H1 (cell line): ENCODE measurements at regions not wholly inside any gene's neighbourhood (a gene's known extent, or its start where the extent isn't known, plus 50 kb on each side); places are given as distances from the start of the nearest gene placed in this dataset.

ENCODE experiments used
- CTCF ChIA-PET: fragments of 300-600 bp; sonication (Branson Sonifier 250); formaldehyde crosslinking; loops from one replicate; lab custom pipeline; 2021; ENCODE audit not compliant: partially characterized antibody; lab: Charles Lee
- POLR2A ChIA-PET: fragments of 300-600 bp; sonication (Branson Sonifier 250); formaldehyde crosslinking; loops from one replicate; lab custom pipeline; 2021; ENCODE audit warnings: inconsistent platforms; ENCODE audit not compliant: partially characterized antibody; lab: Charles Lee
- DNase-seq, 2 experiments: peaks; one replicate each; pipeline versions ENCODE4 v3.0.0 to v3.0.0-alpha.2; 2010 to 2022; ENCODE audit warnings: low spot score in 2 of 2, low read depth in 1 of 2, mixed read lengths in 1 of 2
- FAIRE-seq: peaks from 2 replicates; lab custom pipeline; 2011; peaks lifted over from hg19 to GRCh38; lab: Jason Lieb, UNC
- H2AFZ ChIP-seq: 2 replicates; pipeline ENCODE4 v1.8.1; 2012; ENCODE audit warnings: low read length, inconsistent platforms
- H2AK5ac ChIP-seq: 2 replicates; pipeline ENCODE4 v1.6.1; 2013; ENCODE audit warnings: low read depth, low read length
- H2BK120ac ChIP-seq: replicated peaks from 2 replicates; pipeline ENCODE3; 2013; ENCODE audit warnings: low read depth, low read length, inconsistent platforms
- H2BK12ac ChIP-seq: 2 replicates; pipeline ENCODE4 v1.6.1; 2013; ENCODE audit warnings: low read depth, low read length
- H2BK15ac ChIP-seq: 2 replicates; pipeline ENCODE4 v1.6.1; 2013; ENCODE audit warnings: low read length
- H2BK20ac ChIP-seq: 2 replicates; pipeline ENCODE4 v1.6.1; 2013; ENCODE audit warnings: low read length
- H2BK5ac ChIP-seq: 2 replicates; pipeline ENCODE4 v1.6.1; 2013; ENCODE audit warnings: low read depth, low read length
- H3K14ac ChIP-seq: 2 replicates; pipeline ENCODE4 v1.6.1; 2013; ENCODE audit warnings: inconsistent platforms; ENCODE audit not compliant: insufficient read length
- H3K18ac ChIP-seq: 2 replicates; pipeline ENCODE4 v1.6.1; 2013; ENCODE audit warnings: low read length; ENCODE audit errors: extremely low read depth
- H3K23ac ChIP-seq: 2 replicates; pipeline ENCODE4 v1.6.1; 2013; ENCODE audit warnings: inconsistent platforms; ENCODE audit not compliant: insufficient read length
- H3K23me2 ChIP-seq: 2 replicates; pipeline ENCODE4 v1.6.1; 2013; ENCODE audit warnings: low read depth, low read length
- H3K27ac ChIP-seq: 2 replicates; pipeline ENCODE4 v1.6.1; 2011; ENCODE audit warnings: low read depth, low read length, inconsistent platforms
- H3K27me3 ChIP-seq, 4 experiments: replicated peaks in 1 of 4; 1 replicate in 1 of 4; 2 replicates in 3 of 4; pipeline versions ENCODE4 v1.6.1 to v1.8.1; 2011 to 2013; ENCODE audit warnings: low read length in 3 of 4, mild to moderate bottlenecking in 3 of 4, inconsistent platforms in 2 of 4, mixed read lengths in 2 of 4, moderate library complexity in 1 of 4; ENCODE audit not compliant: control insufficient read depth in 3 of 4, insufficient read depth in 3 of 4; ENCODE audit errors: extremely low read depth in 1 of 4
- H3K36me3 ChIP-seq, 4 experiments: 2 replicates each; pipeline versions ENCODE4 v1.6.1 to v1.8.1; 2011 to 2013; ENCODE audit warnings: mild to moderate bottlenecking in 4 of 4, low read length in 3 of 4, moderate library complexity in 2 of 4, control low read depth in 1 of 4, inconsistent platforms in 1 of 4; ENCODE audit not compliant: insufficient read depth in 4 of 4, control insufficient read depth in 2 of 4
- H3K4ac ChIP-seq: replicated peaks from 2 replicates; pipeline ENCODE3; 2013; ENCODE audit warnings: low read length, low read depth, mixed read lengths, inconsistent platforms; ENCODE audit not compliant: insufficient read length
- H3K4me1 ChIP-seq, 4 experiments: replicated peaks in 1 of 4; 1 replicate in 1 of 4; 2 replicates in 3 of 4; pipeline versions ENCODE4 v1.6.1 to v1.8.1; 2011 to 2013; ENCODE audit warnings: low read length in 3 of 4, inconsistent platforms in 2 of 4, mixed read lengths in 1 of 4; ENCODE audit not compliant: insufficient read depth in 4 of 4, control insufficient read depth in 3 of 4
- H3K4me2 ChIP-seq, 2 experiments: 2 replicates each; pipeline versions ENCODE4 v1.6.1 to v1.8.1; 2011 to 2013; ENCODE audit warnings: low read depth in 2 of 2, low read length in 2 of 2, control low read depth in 1 of 2, inconsistent platforms in 1 of 2, mild to moderate bottlenecking in 1 of 2; ENCODE audit not compliant: insufficient read depth in 1 of 2
- H3K4me3 ChIP-seq, 4 experiments: fragments of 200-600, 300-600 bp in 1 of 4; sonication (generic), shearing (Covaris generic), sonication (Bioruptor Twin) in 1 of 4; 2 replicates each; pipeline versions ENCODE4 v1.5.1 to v1.8.1; 2011 to 2016; ENCODE audit warnings: low read length in 4 of 4, low read depth in 3 of 4, control low read depth in 2 of 4, inconsistent platforms in 2 of 4, mild to moderate bottlenecking in 2 of 4, mixed read lengths in 1 of 4, moderate library complexity in 1 of 4; ENCODE audit not compliant: insufficient read depth in 2 of 4; ENCODE audit errors: extremely low read depth in 1 of 4
- H3K56ac ChIP-seq: replicated peaks from 2 replicates; pipeline ENCODE3; 2013; ENCODE audit warnings: low read depth, mild to moderate bottlenecking, mixed read lengths, low read length, inconsistent platforms; ENCODE audit not compliant: insufficient read length
- H3K79me1 ChIP-seq: 2 replicates; pipeline ENCODE4 v1.6.1; 2013; ENCODE audit warnings: low read depth, low read length, control low read depth
- H3K79me2 ChIP-seq, 2 experiments: 2 replicates each; pipeline versions ENCODE4 v1.6.1 to v1.8.1; 2012 to 2013; ENCODE audit warnings: low read length in 2 of 2, mild to moderate bottlenecking in 2 of 2, inconsistent platforms in 1 of 2; ENCODE audit not compliant: insufficient read depth in 2 of 2, control insufficient read depth in 1 of 2
- H3K9ac ChIP-seq, 4 experiments: replicated peaks in 1 of 4; 1 replicate in 1 of 4; 2 replicates in 3 of 4; pipeline versions ENCODE4 v1.6.1 to v1.8.1; 2011 to 2013; ENCODE audit warnings: low read depth in 3 of 4, low read length in 3 of 4, control low read depth in 2 of 4, mild to moderate bottlenecking in 2 of 4, moderate library complexity in 2 of 4, inconsistent platforms in 1 of 4; ENCODE audit errors: extremely low read depth in 1 of 4
- H3K9me3 ChIP-seq, 2 experiments: 2 replicates each; pipeline versions ENCODE4 v1.6.1 to v1.8.1; 2012 to 2013; ENCODE audit warnings: mild to moderate bottlenecking in 2 of 2, moderate library complexity in 2 of 2, control low read depth in 1 of 2, inconsistent platforms in 1 of 2, low read depth in 1 of 2, low read length in 1 of 2, mixed read lengths in 1 of 2; ENCODE audit not compliant: insufficient read depth in 2 of 2
- H4K20me1 ChIP-seq, 2 experiments: replicated peaks in 1 of 2; 2 replicates each; pipeline versions ENCODE3 to v1.8.1; 2011 to 2013; ENCODE audit warnings: inconsistent platforms in 2 of 2, low read length in 2 of 2, mild to moderate bottlenecking in 1 of 2; ENCODE audit not compliant: insufficient read depth in 2 of 2, control insufficient read depth in 1 of 2
- H4K5ac ChIP-seq: 2 replicates; pipeline ENCODE4 v1.6.1; 2013; ENCODE audit warnings: low read length, low read depth, mixed read lengths, inconsistent platforms; ENCODE audit not compliant: insufficient read length
- H4K8ac ChIP-seq: 2 replicates; pipeline ENCODE4 v1.8.0; 2013; ENCODE audit warnings: mild to moderate bottlenecking, moderate library complexity, low read length, inconsistent platforms; ENCODE audit not compliant: insufficient read depth; ENCODE audit errors: extremely low read depth
- H4K91ac ChIP-seq: replicated peaks from 2 replicates; pipeline ENCODE3; 2013; ENCODE audit warnings: low read length, mixed read lengths, inconsistent platforms; ENCODE audit not compliant: insufficient read length
- FOSL1 ChIP-seq: IDR thresholded peaks from 2 replicates; pipeline ENCODE4 v1.6.1; 2011; ENCODE audit warnings: mild to moderate bottlenecking, low read depth, low read length, moderate library complexity; ENCODE audit not compliant: insufficient read depth
- JUND ChIP-seq: IDR thresholded peaks from 2 replicates; pipeline ENCODE4 v1.6.1; 2011; ENCODE audit warnings: mild to moderate bottlenecking, improper control_type of control experiment, low read length
- KDM1A ChIP-seq: fragments of 200-600, 300-600 bp; sonication (generic); IDR thresholded peaks from 2 replicates; pipeline ENCODE4 v1.7.1; 2016; ENCODE audit warnings: mild to moderate bottlenecking, low read length, borderline replicate concordance
- KDM5A ChIP-seq: fragments of 200-600 bp; IDR thresholded peaks from 2 replicates; pipeline ENCODE4 v1.7.1; 2012; ENCODE audit warnings: mild to moderate bottlenecking, low read length, inconsistent platforms, mixed read lengths
- RAD21 ChIP-seq, 2 experiments: IDR thresholded peaks in 1 of 2; conservative IDR thresholded peaks in 1 of 2; 2 replicates each; pipeline ENCODE4 v1.6.1; 2011; ENCODE audit warnings: low read depth in 2 of 2, low read length in 2 of 2, improper control_type of control experiment in 1 of 2, inconsistent platforms in 1 of 2, mild to moderate bottlenecking in 1 of 2, moderate library complexity in 1 of 2
- RFX5 ChIP-seq: IDR thresholded peaks from 2 replicates; pipeline ENCODE4 v1.6.1; 2011; ENCODE audit warnings: low read depth, low read length, improper control_type of control experiment, borderline replicate concordance
- RNF2 ChIP-seq: fragments of 200-900, 300-1000 bp; sonication (generic); IDR thresholded peaks from 2 replicates; pipeline ENCODE4 v1.7.1; 2016; ENCODE audit warnings: borderline replicate concordance, low read depth, mild to moderate bottlenecking, antibody characterized with exemption, low read length; ENCODE audit not compliant: poor library complexity, severe bottlenecking; ENCODE audit errors: missing control alignments
- RXRA ChIP-seq: IDR thresholded peaks from 2 replicates; pipeline ENCODE4 v1.6.1; 2011; ENCODE audit warnings: low read depth, mild to moderate bottlenecking, low read length, moderate library complexity; ENCODE audit not compliant: insufficient read depth
- SAP30 ChIP-seq: fragments of 300-600 bp; sonication (generic); IDR thresholded peaks from 2 replicates; pipeline ENCODE4 v1.7.1; 2012; ENCODE audit warnings: low read length, moderate library complexity, mild to moderate bottlenecking, inconsistent platforms; ENCODE audit not compliant: insufficient read depth, insufficient replicate concordance
- TEAD4 ChIP-seq: IDR thresholded peaks from 2 replicates; pipeline ENCODE4 v1.6.1; 2012; ENCODE audit warnings: low read depth, low read length, inconsistent platforms, mixed read lengths
- WGBS, 2 experiments: shearing (Covaris generic) in 1 of 2; methylation state at CpG; one replicate each; pipeline versions ENCODE4 v1.1.6 to v1.1.7; 2013 to 2015; ENCODE audit warnings: low lambda C conversion rate in 2 of 2, mixed read lengths in 2 of 2, inconsistent platforms in 1 of 2, low coverage in 1 of 2, missing lambda C conversion rate in 1 of 2; ENCODE audit not compliant: insufficient replicate concordance in 2 of 2, insufficient coverage in 1 of 2, insufficient read length in 1 of 2; ENCODE audit errors: extremely low coverage in 1 of 2, missing lambda C conversion rate in 1 of 2; 5-methylcytosine and 5-hydroxymethylcytosine counted together
- TF ChIP-seq, protein P1 (sequence below): IDR thresholded peaks from 2 replicates; pipeline ENCODE4 v1.6.1; 2012; ENCODE audit warnings: inconsistent platforms
- TF ChIP-seq, protein P2 (sequence below): IDR thresholded peaks from 2 replicates; pipeline ENCODE4 v1.6.1; 2012; ENCODE audit warnings: low read length, inconsistent platforms

- POLR2A ChIA-PET = no interaction called here
- Histone ChIP-seq H4K20me1 (no peaks in the 10 kb centered on the region), H2BK120ac (no peak overlapping the region), H3K27ac (no peak overlapping the region), H2BK20ac (no peak overlapping the region), H3K18ac (no peak overlapping the region), H3K14ac (no peak overlapping the region), H3K79me1 (no peaks in the 10 kb centered on the region), H3K4me1 (no peaks in the 10 kb centered on the region), H3K4me2 (no peak overlapping the region), H4K5ac (no peak overlapping the region), H3K9ac (no peak overlapping the region), H3K36me3 (no peaks in the 10 kb centered on the region), H3K4me3 (no peak overlapping the region), H3K4ac (no peak overlapping the region), H4K91ac (no peak overlapping the region), H2AFZ (no peak overlapping the region), H3K56ac (no peak overlapping the region), H4K8ac (no peak overlapping the region), H2BK12ac (no peak overlapping the region), H3K9me3 (no peaks in the 10 kb centered on the region), H3K23ac (no peak overlapping the region), H3K27me3 (no peaks in the 10 kb centered on the region), H2AK5ac (no peak overlapping the region), H3K23me2 (no peaks in the 10 kb centered on the region), H2BK5ac (no peak overlapping the region), H2BK15ac (no peak overlapping the region), H3K79me2 (no peaks in the 10 kb centered on the region)
- CTCF ChIA-PET = no interaction called here
- 85% methylated on average over 1 of the region's 1 CpG; no CpG with 5 or more reads in 1 of the 2 experiments for WGBS, 2 experiments
- FAIRE-seq = no peak
- no peak for DNase-seq
- TF ChIP-seq RNF2 (no peak), TEAD4 (no peak), KDM5A (no peak), FOSL1 (no peak), SAP30 (no peak), RFX5 (no peak), JUND (no peak), KDM1A (no peak), RAD21 (IDR thresholded peaks at IDR 0.05 in 1 of 2, conservative IDR thresholded peaks at IDR 0.05 in 1 of 2; ENCODE audit: low read depth in 2 of 2, low read length in 2 of 2) (no peak), RXRA (no peak)
- TF ChIP-seq, protein P1, sequence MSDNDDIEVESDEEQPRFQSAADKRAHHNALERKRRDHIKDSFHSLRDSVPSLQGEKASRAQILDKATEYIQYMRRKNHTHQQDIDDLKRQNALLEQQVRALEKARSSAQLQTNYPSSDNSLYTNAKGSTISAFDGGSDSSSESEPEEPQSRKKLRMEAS = no peak
- TF ChIP-seq, protein P2, sequence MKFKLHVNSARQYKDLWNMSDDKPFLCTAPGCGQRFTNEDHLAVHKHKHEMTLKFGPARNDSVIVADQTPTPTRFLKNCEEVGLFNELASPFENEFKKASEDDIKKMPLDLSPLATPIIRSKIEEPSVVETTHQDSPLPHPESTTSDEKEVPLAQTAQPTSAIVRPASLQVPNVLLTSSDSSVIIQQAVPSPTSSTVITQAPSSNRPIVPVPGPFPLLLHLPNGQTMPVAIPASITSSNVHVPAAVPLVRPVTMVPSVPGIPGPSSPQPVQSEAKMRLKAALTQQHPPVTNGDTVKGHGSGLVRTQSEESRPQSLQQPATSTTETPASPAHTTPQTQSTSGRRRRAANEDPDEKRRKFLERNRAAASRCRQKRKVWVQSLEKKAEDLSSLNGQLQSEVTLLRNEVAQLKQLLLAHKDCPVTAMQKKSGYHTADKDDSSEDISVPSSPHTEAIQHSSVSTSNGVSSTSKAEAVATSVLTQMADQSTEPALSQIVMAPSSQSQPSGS = no peak
These were observed 581.5 kb downstream of the MMUT start for GRCh38 chr6:48881551-48881950.
